ENCODE measurements at regions not wholly inside any gene's neighbourhood (a gene's known extent, or its start where the extent isn't known, plus 50 kb on each side); places are given as distances from the start of the nearest gene placed in this dataset.
"Not testable (repeated sequence)": the region's sequence is repeated elsewhere in the genome, so short reads cannot be mapped to it uniquely, and the experiment has no call there.

- Histone ChIP-seq H2AFZ (ENCODE audit: low read length) (no peak overlapping the region), H3K4me1 (ENCODE audit: insufficient read depth, low read length, severe bottlenecking) (no peaks in the 10 kb centered on the region), H3K9me2 (ENCODE audit: low read depth, low read length) (no peaks in the 10 kb centered on the region), H4K20me1 (ENCODE audit: insufficient read depth, low read length) (no peaks in the 10 kb centered on the region), H3K27me3 (ENCODE audit: insufficient read depth, low read length) (no peaks in the 10 kb centered on the region), H3K27ac (ENCODE audit: low read depth, low read length, poor library complexity, severe bottlenecking) (no peak overlapping the region), H3K4me3 (ENCODE audit: low read depth, low read length, poor library complexity, severe bottlenecking) (no peak overlapping the region), H3K9ac (ENCODE audit: low read length) (no peak overlapping the region), H3K9me3 (ENCODE audit: low read length) (no peaks in the 10 kb centered on the region), H3K79me2 (ENCODE audit: insufficient read depth, low read length) (no peaks in the 10 kb centered on the region), H3F3A (ENCODE audit: insufficient read depth, low read length) (no peaks in the 10 kb centered on the region), H3K4me2 (ENCODE audit: low read length) (no peak overlapping the region), H3K36me3 (ENCODE audit: insufficient read depth, low read length) (no peaks in the 10 kb centered on the region)
- TF ChIP-seq EZH2 (IDR thresholded peaks at IDR 0.05; ENCODE audit: borderline replicate concordance, low read length) (no peak), CTCF (IDR thresholded peaks at IDR 0.05; ENCODE audit: low read length) (no peak)
These were observed 144.5 kb upstream of the KRAS start for GRCh38 chr12:25395227-25395626.

GRCh38 chr12:25394775-25395174 lies 144.0 kb upstream of the KRAS start:
- H4K20me1 ChIP-seq (ENCODE audit: insufficient read depth, low read length); H3K4me1 ChIP-seq (ENCODE audit: insufficient read depth, low read length, severe bottlenecking); H3K27ac ChIP-seq (ENCODE audit: low read depth, low read length, poor library complexity, severe bottlenecking); H3K9ac ChIP-seq (ENCODE audit: low read length); H3K9me3 ChIP-seq (ENCODE audit: low read length); H3K9me2 ChIP-seq (ENCODE audit: low read depth, low read length); H3K4me3 ChIP-seq (ENCODE audit: low read depth, low read length, poor library complexity, severe bottlenecking); H3K27me3 ChIP-seq (ENCODE audit: insufficient read depth, low read length); H2AFZ ChIP-seq (ENCODE audit: low read length); H3K4me2 ChIP-seq (ENCODE audit: low read length); H3K79me2 ChIP-seq (ENCODE audit: insufficient read depth, low read length); H3K36me3 ChIP-seq (ENCODE audit: insufficient read depth, low read length); H3F3A ChIP-seq (ENCODE audit: insufficient read depth, low read length): not testable (repeated sequence)

- Histone ChIP-seq H3K4me2 (ENCODE audit: low read length) (no peak overlapping the region), H3K9me3 (ENCODE audit: low read length) (no peaks in the 10 kb centered on the region), H3K9me2 (ENCODE audit: low read depth, low read length) (no peaks in the 10 kb centered on the region), H4K20me1 (ENCODE audit: insufficient read depth, low read length) (no peaks in the 10 kb centered on the region), H3K4me1 (ENCODE audit: insufficient read depth, low read length, severe bottlenecking) (no peaks in the 10 kb centered on the region), H3K27me3 (ENCODE audit: insufficient read depth, low read length) (no peaks in the 10 kb centered on the region), H3K4me3 (ENCODE audit: low read depth, low read length, poor library complexity, severe bottlenecking) (no peak overlapping the region), H3K36me3 (ENCODE audit: insufficient read depth, low read length) (no peaks in the 10 kb centered on the region), H3K9ac (ENCODE audit: low read length) (no peak overlapping the region), H3F3A (ENCODE audit: insufficient read depth, low read length) (no peaks in the 10 kb centered on the region), H3K79me2 (ENCODE audit: insufficient read depth, low read length) (no peaks in the 10 kb centered on the region), H3K27ac (ENCODE audit: low read depth, low read length, poor library complexity, severe bottlenecking) (no peak overlapping the region), H2AFZ (ENCODE audit: low read length) (no peak overlapping the region)
- TF ChIP-seq CTCF (IDR thresholded peaks at IDR 0.05; ENCODE audit: low read length), result no peak
- TF ChIP-seq EZH2 (IDR thresholded peaks at IDR 0.05; ENCODE audit: borderline replicate concordance, low read length), result no peak
These were observed 143.3 kb upstream of the KRAS start for GRCh38 chr12:25394025-25394424.

- H2AFZ ChIP-seq (ENCODE audit: low read length); H3K36me3 ChIP-seq (ENCODE audit: insufficient read depth, low read length); H3K4me1 ChIP-seq (ENCODE audit: insufficient read depth, low read length, severe bottlenecking); H3K9ac ChIP-seq (ENCODE audit: low read length); H3K9me2 ChIP-seq (ENCODE audit: low read depth, low read length); H3F3A ChIP-seq (ENCODE audit: insufficient read depth, low read length); H3K4me3 ChIP-seq (ENCODE audit: low read depth, low read length, poor library complexity, severe bottlenecking); H3K27ac ChIP-seq (ENCODE audit: low read depth, low read length, poor library complexity, severe bottlenecking); H4K20me1 ChIP-seq (ENCODE audit: insufficient read depth, low read length); H3K79me2 ChIP-seq (ENCODE audit: insufficient read depth, low read length); H3K27me3 ChIP-seq (ENCODE audit: insufficient read depth, low read length); H3K9me3 ChIP-seq (ENCODE audit: low read length); H3K4me2 ChIP-seq (ENCODE audit: low read length): not testable (repeated sequence)
These were observed 140.6 kb upstream of the KRAS start for GRCh38 chr12:25391346-25391745.
